ENCODE measurements at regions not wholly inside any gene's neighbourhood (a gene's known extent, or its start where the extent isn't known, plus 50 kb on each side); places are given as distances from the start of the nearest gene placed in this dataset.

DNA sequence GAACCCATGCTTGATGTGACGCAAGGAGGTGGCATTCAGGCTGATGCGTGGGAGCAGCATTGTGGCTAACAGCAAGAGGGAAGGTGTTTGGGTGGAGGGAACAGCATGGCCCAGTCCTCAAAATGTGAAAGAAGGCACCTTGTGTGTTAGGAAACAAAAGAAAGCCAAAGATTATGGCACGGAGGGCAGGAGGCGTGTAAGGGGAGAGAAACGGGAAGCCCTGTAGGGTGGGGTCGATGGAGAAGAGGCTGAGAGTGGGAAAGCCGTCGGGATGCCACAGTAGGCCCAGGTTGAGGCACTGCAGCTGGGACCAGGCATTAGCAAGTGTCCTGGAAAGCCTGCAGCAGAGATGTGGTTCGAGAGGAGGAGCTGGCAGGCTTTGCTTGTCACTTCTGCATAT lies 241.1 kb downstream of the GADD45G start:
- no peaks in the 10 kb centered on the region for H4K20me1 ChIP-seq (ENCODE audit: control insufficient read depth, insufficient read depth)
- H3K27ac ChIP-seq (ENCODE audit: control insufficient read depth, insufficient read depth): no peak overlapping the region
- H3K4me3 ChIP-seq: no peak overlapping the region
- H3K36me3 ChIP-seq (ENCODE audit: control insufficient read depth in 2 of 2, insufficient read depth in 2 of 2, low read length in 1 of 2): no peaks in the 10 kb centered on the region
- H3K79me2 ChIP-seq (ENCODE audit: control insufficient read depth, insufficient read depth, low read length): no peaks in the 10 kb centered on the region
- ChIA-PET SMC1A (ENCODE audit: uncharacterized antibody, unreplicated experiment) (no interaction called here), CTCF (no interaction called here), RAD21 (ENCODE audit: unreplicated experiment) (no interaction called here), POLR2A (no interaction called here)
- H3K27me3 ChIP-seq (replicated peaks in 1 of 2; ENCODE audit: control insufficient read depth in 2 of 2, insufficient read depth in 2 of 2, low read length in 1 of 2): no peaks in the 10 kb centered on the region; a peak in 1 of 4 replicates
- H3K4me1 ChIP-seq (ENCODE audit: control insufficient read depth, insufficient read depth, low read length): no peaks in the 10 kb centered on the region
- H3K9me3 ChIP-seq (replicated peaks; ENCODE audit: control insufficient read depth, insufficient read depth, low read length): no peaks in the 10 kb centered on the region
- H3K9ac ChIP-seq (ENCODE audit: control insufficient read depth, insufficient read depth, low read length): no peak overlapping the region
- WGBS (ENCODE audit: insufficient coverage, insufficient replicate concordance, low lambda C conversion rate, missing lambda C conversion rate): 26% methylated on average over 9 of the region's 9 CpGs
- no peak overlapping the region for H3K4me2 ChIP-seq (ENCODE audit: control insufficient read depth, insufficient read depth)
- DNase-seq (ENCODE audit: low read depth, low spot score): no peak
- in situ Hi-C loops (cut with MboI): no loop called here
- ATAC-seq: no peak
- FAIRE-seq: no peak
- intact Hi-C loops (cut with micrococcal nuclease; ENCODE audit: unreplicated experiment): no loop called here
- TF ChIP-seq, protein P1, sequence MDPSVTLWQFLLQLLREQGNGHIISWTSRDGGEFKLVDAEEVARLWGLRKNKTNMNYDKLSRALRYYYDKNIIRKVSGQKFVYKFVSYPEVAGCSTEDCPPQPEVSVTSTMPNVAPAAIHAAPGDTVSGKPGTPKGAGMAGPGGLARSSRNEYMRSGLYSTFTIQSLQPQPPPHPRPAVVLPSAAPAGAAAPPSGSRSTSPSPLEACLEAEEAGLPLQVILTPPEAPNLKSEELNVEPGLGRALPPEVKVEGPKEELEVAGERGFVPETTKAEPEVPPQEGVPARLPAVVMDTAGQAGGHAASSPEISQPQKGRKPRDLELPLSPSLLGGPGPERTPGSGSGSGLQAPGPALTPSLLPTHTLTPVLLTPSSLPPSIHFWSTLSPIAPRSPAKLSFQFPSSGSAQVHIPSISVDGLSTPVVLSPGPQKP (IDR thresholded peaks at IDR 0.05; ENCODE audit: low read depth, low read length): no peak
- no peak for TF ChIP-seq LARP7 (IDR thresholded peaks at IDR 0.05)
- TF ChIP-seq POLR2A (IDR thresholded peaks at IDR 0.05; ENCODE audit: low read depth, low read length): no peak
- TF ChIP-seq, protein P2, sequence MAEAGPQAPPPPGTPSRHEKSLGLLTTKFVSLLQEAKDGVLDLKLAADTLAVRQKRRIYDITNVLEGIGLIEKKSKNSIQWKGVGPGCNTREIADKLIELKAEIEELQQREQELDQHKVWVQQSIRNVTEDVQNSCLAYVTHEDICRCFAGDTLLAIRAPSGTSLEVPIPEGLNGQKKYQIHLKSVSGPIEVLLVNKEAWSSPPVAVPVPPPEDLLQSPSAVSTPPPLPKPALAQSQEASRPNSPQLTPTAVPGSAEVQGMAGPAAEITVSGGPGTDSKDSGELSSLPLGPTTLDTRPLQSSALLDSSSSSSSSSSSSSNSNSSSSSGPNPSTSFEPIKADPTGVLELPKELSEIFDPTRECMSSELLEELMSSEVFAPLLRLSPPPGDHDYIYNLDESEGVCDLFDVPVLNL (IDR thresholded peaks at IDR 0.05; ENCODE audit: low read depth, low read length): no peak
- TF ChIP-seq ZNF24 (IDR thresholded peaks at IDR 0.05): no peak
- TF ChIP-seq ZSCAN29 (IDR thresholded peaks at IDR 0.05): no peak
- TF ChIP-seq, protein P3, sequence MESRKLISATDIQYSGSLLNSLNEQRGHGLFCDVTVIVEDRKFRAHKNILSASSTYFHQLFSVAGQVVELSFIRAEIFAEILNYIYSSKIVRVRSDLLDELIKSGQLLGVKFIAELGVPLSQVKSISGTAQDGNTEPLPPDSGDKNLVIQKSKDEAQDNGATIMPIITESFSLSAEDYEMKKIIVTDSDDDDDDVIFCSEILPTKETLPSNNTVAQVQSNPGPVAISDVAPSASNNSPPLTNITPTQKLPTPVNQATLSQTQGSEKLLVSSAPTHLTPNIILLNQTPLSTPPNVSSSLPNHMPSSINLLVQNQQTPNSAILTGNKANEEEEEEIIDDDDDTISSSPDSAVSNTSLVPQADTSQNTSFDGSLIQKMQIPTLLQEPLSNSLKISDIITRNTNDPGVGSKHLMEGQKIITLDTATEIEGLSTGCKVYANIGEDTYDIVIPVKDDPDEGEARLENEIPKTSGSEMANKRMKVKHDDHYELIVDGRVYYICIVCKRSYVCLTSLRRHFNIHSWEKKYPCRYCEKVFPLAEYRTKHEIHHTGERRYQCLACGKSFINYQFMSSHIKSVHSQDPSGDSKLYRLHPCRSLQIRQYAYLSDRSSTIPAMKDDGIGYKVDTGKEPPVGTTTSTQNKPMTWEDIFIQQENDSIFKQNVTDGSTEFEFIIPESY (IDR thresholded peaks at IDR 0.05): no peak
- TF ChIP-seq FOXK2 (IDR thresholded peaks at IDR 0.05): no peak
- TF ChIP-seq, protein P4, sequence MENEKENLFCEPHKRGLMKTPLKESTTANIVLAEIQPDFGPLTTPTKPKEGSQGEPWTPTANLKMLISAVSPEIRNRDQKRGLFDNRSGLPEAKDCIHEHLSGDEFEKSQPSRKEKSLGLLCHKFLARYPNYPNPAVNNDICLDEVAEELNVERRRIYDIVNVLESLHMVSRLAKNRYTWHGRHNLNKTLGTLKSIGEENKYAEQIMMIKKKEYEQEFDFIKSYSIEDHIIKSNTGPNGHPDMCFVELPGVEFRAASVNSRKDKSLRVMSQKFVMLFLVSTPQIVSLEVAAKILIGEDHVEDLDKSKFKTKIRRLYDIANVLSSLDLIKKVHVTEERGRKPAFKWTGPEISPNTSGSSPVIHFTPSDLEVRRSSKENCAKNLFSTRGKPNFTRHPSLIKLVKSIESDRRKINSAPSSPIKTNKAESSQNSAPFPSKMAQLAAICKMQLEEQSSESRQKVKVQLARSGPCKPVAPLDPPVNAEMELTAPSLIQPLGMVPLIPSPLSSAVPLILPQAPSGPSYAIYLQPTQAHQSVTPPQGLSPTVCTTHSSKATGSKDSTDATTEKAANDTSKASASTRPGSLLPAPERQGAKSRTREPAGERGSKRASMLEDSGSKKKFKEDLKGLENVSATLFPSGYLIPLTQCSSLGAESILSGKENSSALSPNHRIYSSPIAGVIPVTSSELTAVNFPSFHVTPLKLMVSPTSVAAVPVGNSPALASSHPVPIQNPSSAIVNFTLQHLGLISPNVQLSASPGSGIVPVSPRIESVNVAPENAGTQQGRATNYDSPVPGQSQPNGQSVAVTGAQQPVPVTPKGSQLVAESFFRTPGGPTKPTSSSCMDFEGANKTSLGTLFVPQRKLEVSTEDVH (IDR thresholded peaks at IDR 0.05; ENCODE audit: low read depth, partially characterized antibody): no peak
- H2AFZ ChIP-seq (ENCODE audit: control insufficient read depth, low read depth, low read length): no peak overlapping the region
- no TSS peak for BruUV-seq (replicated peaks)
